Stimulated activated CD4-positive, alpha-beta T cell treated with anti-CD3 and anti-CD28 coated beads, TNF-alpha, amount 100 ng/mL, for 48 hours (primary cell): ENCODE measurements at regions not wholly inside any gene's neighbourhood (a gene's known extent, or its start where the extent isn't known, plus 50 kb on each side); places are given as distances from the start of the nearest gene placed in this dataset.
"Not testable (repeated sequence)": the region's sequence is repeated elsewhere in the genome, so short reads cannot be mapped to it uniquely, and the experiment has no call there.

Experiments used
- DNase-seq, 3 donors: peaks; one replicate each; pipeline ENCODE4 v3.0.0-alpha.2; 2020; ENCODE audit warnings: low read depth in 3 of 3

DNA sequence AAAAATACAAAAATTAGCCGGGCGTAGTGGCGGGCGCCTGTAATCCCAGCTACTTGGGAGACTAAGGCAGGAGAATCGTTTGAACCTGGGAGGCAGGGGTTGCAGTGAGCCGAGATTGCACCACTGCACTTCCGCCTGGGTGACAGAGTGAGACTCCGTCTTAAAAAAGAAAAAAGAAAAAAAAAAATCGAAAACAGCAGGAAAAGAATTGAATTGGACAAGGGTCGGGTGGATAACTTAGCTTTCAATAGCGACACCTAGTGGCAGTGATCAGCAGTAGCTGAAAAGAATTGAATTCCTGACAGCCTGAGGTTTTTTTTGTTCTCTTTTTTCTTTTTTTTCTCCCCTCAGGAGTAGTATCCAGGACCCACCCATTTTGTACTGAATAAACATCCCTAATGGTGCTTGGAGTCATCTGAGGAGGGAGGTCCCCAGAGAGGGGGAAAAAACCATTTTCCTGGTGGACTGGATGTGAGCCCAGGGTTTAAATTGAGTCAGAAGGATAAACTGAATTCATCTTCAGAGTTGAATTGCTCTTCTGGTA lies 55.1 kb downstream of the CYCS start:
- peak in 2 of 3 donors; percentile 21 to 23 for DNase-seq

DNA sequence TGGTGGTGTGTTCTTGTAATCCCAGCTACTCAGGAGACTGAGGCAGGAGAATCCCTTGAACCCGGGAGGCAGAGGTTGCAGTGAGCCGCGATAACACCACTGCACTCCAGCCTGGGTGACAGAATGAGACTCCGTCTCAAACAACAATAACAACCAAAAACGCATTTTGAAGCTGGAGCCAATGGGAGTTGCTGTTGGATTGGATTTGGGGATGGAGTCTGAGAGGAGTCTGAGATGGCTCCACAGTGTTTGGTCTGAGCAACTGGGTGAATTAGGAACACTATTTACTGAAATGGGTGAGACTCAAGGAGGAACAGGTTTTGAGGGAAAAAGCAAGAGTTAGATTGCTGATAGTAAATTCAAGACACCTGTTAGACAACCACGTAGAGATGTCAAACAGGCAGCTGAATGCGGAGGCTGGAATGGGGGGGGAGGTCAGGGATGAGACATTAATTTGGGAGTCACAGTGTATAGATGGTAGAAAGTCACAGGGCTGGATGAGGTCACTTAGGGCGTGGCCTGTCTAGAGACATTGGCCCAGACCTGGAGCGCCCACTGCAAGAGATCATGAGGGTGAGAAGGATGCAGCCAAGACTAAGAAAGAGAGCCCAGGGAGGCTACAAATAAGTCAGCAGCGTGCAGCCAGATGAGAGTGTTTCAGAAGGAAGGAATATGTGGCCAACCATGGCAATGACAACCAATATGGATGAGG lies 56.4 kb downstream of the CYCS start:
- no peak for DNase-seq

DNA sequence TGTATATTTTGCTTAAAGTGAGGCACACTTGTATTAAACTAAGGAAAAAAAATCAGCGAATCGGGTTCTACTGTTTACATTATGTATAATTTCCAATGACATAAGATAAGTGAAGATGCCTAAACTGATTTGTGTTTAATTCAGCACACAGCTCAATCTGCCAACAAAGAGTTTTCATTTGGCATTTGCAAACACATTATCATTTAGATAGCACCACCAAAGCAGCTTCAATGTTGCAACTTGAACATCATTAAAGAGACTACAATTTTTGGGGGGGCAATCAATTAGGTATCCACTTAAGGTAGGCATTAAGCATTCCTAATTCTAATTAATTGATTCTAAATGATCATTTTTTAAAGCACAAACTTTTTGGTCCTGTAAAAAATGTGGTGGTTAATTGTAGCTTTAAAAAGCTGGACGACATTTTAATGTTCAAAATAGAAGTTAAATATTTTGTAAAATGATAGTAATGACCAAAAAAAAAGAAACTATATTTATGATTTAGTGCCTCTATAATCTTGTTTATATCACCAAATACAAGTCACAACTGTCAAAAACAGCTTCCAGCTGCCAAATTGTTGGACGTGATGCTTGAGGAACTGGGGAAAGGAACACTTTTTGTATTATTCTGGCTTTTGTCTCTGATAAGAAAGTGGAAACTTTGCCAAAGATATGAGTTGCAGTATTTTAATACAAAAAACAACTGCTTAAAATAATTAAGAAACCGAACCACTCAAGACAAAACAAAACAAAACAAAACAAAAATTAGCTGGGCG lies 57.1 kb downstream of the CYCS start:
- DNase-seq = no peak

DNA sequence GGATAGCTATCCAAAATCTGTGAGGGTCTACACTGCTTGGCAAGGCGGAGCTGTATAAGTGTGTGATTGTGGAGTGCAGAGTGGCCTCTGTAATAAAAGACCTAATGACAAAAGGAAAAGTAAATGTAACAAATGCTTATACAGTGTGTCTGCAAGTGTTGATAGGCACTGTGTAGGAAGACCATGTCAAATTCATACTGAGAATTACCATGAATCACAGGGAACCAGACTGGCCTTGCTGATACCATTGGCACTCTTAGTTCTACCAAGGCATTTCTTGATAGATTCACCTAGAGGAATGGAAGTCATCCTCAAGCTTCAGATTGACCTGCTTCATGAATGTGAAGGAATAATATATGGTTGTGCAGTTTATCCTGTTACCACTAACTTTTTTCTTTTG lies 58.8 kb downstream of the CYCS start:
- no peak for DNase-seq

DNA sequence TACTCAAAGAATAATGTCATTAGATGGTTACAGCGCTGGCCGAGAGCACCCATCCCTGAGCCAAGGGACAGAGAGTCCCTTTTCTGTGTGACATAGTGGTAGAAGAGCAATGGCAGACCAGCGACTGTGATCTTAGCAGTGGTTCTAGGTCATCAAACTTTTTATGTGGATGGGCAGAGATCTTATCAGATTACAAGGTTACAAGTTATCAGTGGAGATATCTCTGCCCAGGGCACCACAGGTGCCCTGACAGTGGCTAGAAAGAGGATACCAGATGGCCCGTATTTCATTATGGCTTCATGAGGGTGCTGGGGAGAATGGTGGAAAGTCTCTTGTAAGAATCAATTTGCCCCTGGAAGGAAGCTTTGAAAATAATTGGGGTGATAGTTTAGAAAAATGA lies 62.7 kb downstream of the CYCS start:
- no peak for DNase-seq

DNA sequence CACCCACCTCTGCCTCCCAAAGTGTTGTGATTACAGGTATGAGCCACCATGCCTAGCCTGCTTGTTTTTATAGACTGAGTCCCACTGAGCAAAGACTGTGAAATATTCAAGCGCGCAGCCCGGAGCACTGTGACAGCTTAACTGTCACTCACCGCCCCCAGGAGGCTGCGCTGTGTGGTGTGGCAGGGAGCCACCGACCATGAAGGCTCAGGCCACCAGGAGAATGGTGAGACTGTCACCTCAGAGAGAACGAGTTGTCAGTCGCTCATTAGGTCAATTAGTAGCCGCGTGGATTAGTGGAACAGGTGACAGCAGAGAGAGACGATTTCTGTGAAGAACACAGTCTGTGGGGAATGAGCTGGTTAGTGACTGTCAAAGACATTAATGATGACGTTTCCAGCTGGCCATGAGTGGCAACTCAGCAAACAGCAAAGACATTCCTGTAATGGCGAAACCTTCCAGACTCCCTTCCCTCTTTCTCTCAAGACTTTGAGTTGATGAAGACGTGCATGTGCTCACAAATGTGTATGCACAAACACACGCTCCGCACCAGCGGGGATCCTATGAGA lies 64.5 kb downstream of the CYCS start:
- no peak for DNase-seq

DNA sequence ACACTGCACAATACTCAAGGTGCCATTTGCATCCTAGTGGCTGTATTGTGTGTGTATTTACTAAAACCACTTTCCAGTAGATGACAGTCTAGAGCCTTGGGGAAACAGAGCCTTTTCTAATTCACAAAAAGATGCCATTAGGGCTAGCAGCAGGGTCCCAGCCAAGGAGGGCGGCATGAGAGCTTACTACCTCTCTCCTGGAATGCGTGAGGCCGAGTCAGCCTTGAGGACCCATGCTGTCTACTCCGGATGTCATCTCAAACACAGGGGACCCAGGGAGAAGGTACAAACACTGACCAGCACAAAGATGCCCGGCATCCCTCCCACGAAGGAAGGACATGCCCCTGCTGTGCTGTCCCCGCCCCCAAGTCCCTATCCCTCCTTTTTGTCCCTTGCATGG lies 65.5 kb downstream of the CYCS start:
- DNase-seq = no peak

- no peak for DNase-seq
Measured at GRCh38 chr7:25056368-25056767, 68.7 kb downstream of the CYCS start.

- no peak for DNase-seq
Measured at GRCh38 chr7:25055520-25056220, 69.4 kb downstream of the CYCS start.

DNA sequence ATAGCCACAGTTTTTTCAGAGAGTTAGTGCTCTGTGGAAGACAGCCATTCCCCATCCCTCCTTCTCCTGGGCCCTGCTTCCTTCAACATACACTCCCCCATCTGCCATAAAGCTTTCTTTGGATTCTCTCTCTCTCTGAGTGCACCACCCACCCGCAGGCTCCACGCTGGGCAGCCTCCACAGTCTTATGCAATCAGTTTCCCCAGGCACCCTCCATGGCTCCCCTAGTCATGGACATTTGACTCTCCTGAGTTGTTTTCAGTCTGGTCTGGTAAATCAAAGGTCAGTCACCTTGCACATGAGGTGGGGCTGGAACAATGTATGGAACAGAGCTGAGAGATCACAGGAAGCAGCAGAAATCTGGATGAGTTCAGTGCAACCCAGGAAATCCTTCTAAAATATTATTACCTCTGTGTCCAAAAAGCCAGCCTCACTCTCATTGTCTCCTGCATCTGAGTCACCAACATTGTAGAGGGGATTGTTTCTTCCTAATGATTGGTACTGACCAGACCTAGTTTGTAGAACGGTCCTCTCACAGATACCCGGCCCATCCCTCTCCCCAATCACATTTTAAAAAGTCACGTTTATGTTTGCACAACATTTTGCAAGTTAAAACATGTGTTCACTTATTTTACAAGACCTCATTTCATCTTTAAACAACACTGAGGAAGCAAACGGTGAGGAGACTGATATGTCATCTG lies 70.1 kb downstream of the CYCS start:
- DNase-seq = no peak

GRCh38 chr7:25050223-25050622 lies 70.2 kb upstream of the OSBPL3 start:
- no peak for DNase-seq

DNA sequence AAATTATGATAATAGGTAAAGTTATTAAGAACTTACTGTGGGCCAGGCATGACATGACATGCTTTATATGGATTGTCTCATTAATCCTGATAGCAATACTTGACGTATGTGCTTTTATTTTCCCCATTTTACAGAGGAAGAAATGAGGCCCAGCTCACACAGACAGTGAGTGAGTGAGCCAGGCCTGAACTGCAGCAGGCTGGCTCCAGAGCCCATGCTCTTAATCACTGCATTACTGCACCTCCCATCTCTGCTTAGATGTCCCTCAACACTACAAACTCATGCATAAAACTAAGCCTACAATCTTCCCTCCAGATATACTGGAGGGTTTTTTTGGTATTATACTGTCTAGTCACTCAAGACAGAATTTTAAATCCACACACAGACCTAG lies 68.5 kb upstream of the OSBPL3 start:
- DNase-seq = no peak

DNA sequence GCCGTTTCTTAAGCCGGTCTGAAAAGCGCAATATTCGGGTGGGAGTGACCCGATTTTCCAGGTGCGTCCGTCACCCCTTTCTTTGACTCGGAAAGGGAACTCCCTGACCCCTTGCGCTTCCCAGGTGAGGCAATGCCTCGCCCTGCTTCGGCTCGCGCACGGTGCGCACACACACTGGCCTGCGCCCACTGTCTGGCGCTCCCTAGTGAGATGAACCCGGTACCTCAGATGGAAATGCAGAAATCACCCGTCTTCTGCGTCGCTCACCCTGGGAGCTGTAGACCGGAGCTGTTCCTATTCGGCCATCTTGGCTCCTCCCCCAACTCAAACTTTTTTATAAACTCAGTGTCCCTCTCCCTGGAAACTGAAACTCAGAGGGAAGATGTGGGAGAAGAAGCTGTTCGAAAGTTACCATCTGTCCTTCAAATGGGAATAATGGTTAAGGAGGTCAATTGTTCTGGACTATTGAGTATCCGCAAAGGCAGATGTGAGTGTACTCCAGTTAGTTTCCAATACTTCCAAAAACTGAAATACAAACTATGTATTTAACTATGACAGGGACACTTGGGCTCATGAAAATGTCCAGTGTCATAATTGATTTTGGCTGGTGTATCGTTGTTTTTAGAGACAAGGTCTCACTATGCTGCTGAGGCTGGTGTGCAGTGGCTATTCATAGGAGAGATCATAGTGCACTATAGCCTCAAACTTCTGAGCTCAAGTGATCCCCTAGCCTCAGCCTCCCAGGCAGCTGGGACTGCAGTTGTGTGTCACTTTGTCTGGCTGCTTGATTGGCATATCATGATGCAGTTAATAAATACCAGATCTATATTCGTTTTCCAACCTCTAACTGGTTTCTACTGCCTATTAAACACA lies 67.8 kb upstream of the OSBPL3 start:
- not testable (repeated sequence) for DNase-seq

GRCh38 chr7:25037325-25037724 lies 57.3 kb upstream of the OSBPL3 start:
- no peak for DNase-seq

GRCh38 chr7:25035274-25035673 lies 55.3 kb upstream of the OSBPL3 start:
- no peak for DNase-seq

DNA sequence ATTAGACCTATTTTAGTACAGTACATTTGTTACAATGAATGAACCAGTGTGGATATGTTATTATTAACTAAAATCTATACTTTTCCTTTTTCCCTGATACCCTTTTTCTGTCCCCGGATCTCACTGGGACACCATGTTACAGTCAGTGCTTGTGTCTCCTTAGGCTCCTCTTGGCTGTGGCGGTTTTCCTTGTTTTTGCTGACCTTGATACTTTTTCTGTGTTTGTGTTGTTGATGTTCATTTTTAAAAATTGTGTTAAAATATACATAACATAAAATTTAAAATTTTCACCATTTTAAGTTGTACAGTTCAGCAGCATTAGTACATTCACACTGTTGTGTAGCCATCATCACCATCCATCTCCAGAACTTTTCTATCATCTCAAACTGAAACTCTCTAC lies 54.2 kb upstream of the OSBPL3 start:
- no peak for DNase-seq

- no peak for DNase-seq
Measured at GRCh38 chr7:25032774-25033743, 53.1 kb upstream of the OSBPL3 start.

DNA sequence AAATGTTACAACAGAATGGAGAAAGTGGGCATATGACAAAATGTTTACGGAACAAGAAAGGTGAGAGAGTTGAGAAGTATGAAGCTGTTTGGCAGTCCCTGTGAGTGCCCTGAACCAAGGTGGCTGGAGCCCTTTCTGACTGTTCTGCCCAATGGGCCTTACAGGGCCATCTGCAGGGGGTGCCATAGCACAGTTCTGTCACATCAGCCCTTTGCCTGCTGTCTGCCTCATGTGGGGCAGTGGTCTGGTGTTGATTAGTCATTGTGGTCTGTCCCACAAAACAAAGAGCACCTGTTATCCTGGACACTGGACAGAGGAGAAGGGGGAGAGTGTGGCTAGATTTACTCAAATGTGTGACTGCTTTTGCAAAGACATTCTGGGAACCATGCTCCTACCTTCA lies 51.5 kb upstream of the OSBPL3 start:
- DNase-seq = no peak

- DNase-seq = no peak
Measured at GRCh38 chr7:25031007-25031406, 51.0 kb upstream of the OSBPL3 start.
